AG08395 (cell line): ENCODE measurements at regions not wholly inside any gene's neighbourhood (a gene's known extent, or its start where the extent isn't known, plus 50 kb on each side); places are given as distances from the start of the nearest gene placed in this dataset.

Experiments used
- DNase-seq: peaks from one replicate; pipeline ENCODE4 v3.0.0; 2012; ENCODE audit warnings: mixed read lengths, low spot score

GRCh38 chr7:134391223-134391622 is 67.7 kb downstream of the AKR1B1 start:
- DNase-seq = no peak

GRCh38 chr7:134388336-134389019 is 70.4 kb downstream of the AKR1B1 start:
- no peak for DNase-seq

DNA sequence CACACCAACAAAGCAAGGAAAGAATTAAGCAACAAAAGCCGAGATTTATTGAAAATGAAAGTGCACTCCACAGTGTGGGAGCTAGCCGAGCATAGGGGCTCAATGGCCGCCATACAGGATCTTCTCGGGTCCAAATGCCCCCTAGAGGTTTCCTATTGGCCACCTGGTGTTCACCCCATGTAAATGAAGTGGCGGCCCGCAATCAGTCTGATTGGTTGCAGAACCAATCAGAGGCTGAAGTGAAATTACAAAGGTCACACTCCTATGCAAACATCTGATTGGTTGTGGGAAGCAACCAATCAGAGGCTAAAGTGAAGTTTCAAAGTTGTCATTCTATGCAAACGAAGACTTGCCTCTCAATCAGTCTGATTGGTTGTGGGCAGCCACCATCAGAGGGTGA is 61.8 kb upstream of the SLC35B4 start:
- DNase-seq = no peak

DNA sequence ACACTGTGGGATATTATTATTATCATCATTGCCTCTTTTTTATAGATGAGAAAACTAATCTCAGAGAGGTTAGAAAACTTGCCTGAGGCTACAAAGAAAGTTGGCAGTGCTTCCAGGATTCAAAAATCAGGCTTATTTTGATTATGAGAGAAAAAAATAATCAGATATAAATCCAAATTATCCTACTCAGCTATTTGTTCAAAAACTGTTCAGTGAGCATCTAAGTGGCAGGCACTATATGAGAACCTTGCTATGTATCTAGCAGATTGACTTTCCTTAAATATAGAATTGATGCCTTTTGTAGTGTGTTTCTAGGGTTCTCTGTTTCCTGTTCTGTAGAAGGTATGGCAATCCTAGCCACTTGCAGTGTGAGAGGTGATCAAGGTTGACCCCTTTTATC is 60.0 kb upstream of the SLC35B4 start:
- no peak for DNase-seq

DNA sequence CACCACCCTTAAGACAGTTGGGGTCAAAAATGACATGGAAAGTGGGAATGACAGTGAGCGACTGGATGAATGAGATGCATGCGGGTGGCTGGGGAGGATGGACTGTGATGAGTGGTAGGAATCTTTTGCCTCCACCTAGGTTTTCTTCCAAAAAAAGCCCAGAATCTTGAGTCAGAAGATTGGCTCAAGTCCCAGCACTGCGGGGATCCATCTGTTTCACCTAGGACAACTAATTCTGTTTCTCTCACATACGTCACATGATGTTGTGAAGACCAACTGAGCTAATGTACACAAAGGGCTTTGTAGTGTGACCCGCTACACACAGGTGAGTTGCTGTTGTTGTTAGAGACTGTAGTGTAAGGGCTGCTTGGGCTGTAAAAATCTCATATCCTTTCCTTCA is 58.5 kb upstream of the SLC35B4 start:
- DNase-seq = no peak

GRCh38 chr7:134374791-134375190 is 58.1 kb upstream of the SLC35B4 start:
- DNase-seq = no peak

DNA sequence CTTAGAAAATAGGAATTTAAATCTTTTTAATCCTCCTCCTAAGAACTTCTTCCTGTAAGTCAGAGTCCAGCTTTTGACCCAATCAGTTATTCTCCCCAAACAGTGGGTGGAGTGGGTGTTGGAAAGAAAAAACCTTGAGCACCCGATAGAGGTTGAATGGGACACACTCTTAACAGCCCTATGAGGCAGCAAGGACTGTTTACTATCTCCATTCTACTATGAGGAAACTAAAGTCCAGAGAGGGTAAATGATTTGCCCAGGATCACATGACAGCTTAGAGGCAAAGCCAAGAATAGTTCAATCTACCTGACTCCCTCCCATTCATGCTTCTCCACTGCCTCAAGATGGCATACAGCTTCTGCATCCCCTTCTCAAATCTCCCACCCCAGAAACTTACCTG is 57.6 kb upstream of the SLC35B4 start:
- DNase-seq = no peak

GRCh38 chr7:134372858-134373257 is 56.1 kb upstream of the SLC35B4 start:
- DNase-seq = no peak

GRCh38 chr7:134371971-134372370 is 55.2 kb upstream of the SLC35B4 start:
- DNase-seq = no peak

GRCh38 chr7:134371536-134371935 is 54.8 kb upstream of the SLC35B4 start:
- DNase-seq = no peak

- DNase-seq = no peak
Measured at GRCh38 chr7:134370135-134370534, 53.4 kb upstream of the SLC35B4 start.

DNA sequence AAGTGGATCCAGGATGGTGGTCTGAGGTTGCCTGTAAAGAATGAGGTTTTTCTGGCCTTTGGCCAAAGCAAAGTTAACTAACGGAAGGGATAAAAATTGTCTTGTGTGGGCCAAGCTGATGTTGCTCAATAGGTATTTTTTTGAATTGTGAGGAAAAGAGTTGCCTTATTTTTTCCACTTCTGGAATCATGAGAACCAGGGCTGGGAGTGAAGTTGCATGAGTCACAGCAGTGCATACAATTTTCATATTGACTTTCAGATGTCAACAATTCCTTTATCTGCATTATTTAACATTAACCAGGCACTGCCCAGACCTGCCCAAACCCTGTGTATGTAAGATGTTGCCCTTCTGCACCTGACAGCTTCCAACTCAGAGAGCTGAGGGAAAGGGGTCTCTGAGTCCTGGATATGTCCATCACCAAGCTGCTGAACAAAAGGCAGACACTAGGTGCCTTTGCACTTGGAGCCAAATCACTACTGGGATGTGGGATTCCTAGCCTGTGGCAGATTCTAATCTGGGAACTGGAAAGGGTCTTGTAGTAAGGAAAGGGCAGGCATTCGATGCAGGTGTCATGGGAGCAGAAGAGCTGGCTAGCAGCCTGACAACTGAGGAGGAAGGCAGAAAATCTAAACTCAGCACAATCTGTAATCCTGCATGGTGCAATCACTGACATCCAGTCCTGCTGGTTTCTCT is 52.3 kb upstream of the SLC35B4 start:
- DNase-seq = peak; percentile 61

DNA sequence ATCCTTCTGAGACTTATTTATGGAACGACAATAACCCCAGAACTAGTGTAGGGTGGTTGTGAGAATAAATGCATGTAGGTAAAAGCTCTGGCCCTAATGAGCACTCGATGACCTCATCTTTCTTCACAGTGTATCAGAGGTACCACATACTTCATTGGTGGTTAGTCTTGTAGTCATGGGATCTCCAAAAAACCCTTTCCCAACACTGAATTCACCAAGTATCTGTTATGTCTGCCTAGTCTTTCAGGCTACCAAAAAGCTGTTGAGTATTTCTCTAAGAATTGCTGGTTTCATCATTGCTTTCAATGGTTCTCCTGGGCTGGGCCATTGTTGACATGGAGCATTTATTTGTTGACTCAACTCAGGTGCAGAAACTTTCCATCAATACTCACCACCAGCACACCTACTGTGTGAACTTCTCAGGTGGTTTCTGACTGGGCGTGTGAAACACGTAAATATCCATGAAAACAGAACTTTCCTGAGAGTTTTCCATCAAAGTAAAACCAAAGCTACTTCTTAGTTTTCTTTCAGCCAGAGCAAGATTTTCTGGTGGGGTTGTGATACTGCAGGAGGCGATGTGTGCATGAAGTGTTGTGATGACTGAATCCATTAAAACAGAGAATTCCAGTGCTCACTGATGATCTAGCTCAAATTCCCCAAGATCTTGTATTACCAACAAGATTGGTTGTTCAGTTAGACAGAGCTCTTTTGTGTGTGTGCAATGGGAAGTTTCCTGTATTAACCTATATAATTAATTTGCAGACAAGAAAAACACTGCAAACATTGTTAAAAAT is 51.4 kb upstream of the SLC35B4 start:
- no peak for DNase-seq
